PC-9 (cell line): ENCODE measurements at regions not wholly inside any gene's neighbourhood (a gene's known extent, or its start where the extent isn't known, plus 50 kb on each side); places are given as distances from the start of the nearest gene placed in this dataset.

Experiments
- BruUV-seq: library from RNA; stranded (reverse); fragments of 400-500 nt; replicated peaks from 2 replicates; lab custom pipeline; 2021; lab: Mats Ljungman, UMichigan
- CTCF ChIA-PET: fragments of 300-600 bp; sonication (Branson Sonifier 250); formaldehyde crosslinking; loops from one replicate; lab custom pipeline; 2022; ENCODE audit warnings: antibody characterized with exemption; lab: Charles Lee
- POLR2A ChIA-PET: fragments of 300-600 bp; sonication (Branson Sonifier 250); formaldehyde crosslinking; loops from one replicate; lab custom pipeline; 2022; ENCODE audit warnings: antibody characterized with exemption; ENCODE audit not compliant: unreplicated experiment; lab: Charles Lee
- DNase-seq, 2 experiments: peaks; one replicate each; pipeline versions ENCODE4 v3.0.0 to v3.0.0-alpha.2; 2015 to 2022; ENCODE audit warnings: mixed read lengths in 1 of 2
- H2AFZ ChIP-seq: fragments of 200-600 bp; sonication (generic); 2 replicates; pipeline ENCODE4 v1.8.1; 2017; ENCODE audit warnings: antibody characterized with exemption
- H3F3A ChIP-seq: fragments of 200-600 bp; sonication (generic); 2 replicates; pipeline ENCODE4 v1.8.1; 2017; ENCODE audit warnings: antibody characterized with exemption, mild to moderate bottlenecking, low read depth; ENCODE audit not compliant: insufficient read depth
- H3K27ac ChIP-seq: fragments of 200-600 bp; sonication (generic); 2 replicates; pipeline ENCODE4 v1.6.1; 2016; ENCODE audit warnings: mixed run types
- H3K27me3 ChIP-seq: fragments of 200-600 bp; sonication (generic); 2 replicates; pipeline ENCODE4 v1.6.1; 2016; ENCODE audit warnings: low read depth, mixed run types; ENCODE audit not compliant: insufficient read depth
- H3K36me3 ChIP-seq: fragments of 200-600 bp; sonication (generic); 2 replicates; pipeline ENCODE4 v1.6.1; 2016; ENCODE audit warnings: low read depth, mixed run types
- H3K4me1 ChIP-seq: fragments of 200-600 bp; sonication (generic); replicated peaks from 2 replicates; pipeline ENCODE4 v1.6.1; 2016; ENCODE audit warnings: mixed run types; ENCODE audit not compliant: insufficient read depth
- H3K4me2 ChIP-seq: fragments of 200-600 bp; sonication (generic); 2 replicates; pipeline ENCODE4 v1.6.1; 2017; ENCODE audit warnings: mixed run types
- H3K4me3 ChIP-seq: fragments of 200-600 bp; sonication (generic); 2 replicates; pipeline ENCODE4 v1.6.1; 2016; ENCODE audit warnings: mixed run types
- H3K79me2 ChIP-seq: fragments of 200-600 bp; sonication (generic); 2 replicates; pipeline ENCODE4 v1.6.1; 2017; ENCODE audit warnings: low read depth, mixed run types
- H3K9me2 ChIP-seq: fragments of 200-600 bp; sonication (generic); 2 replicates; pipeline ENCODE4 v1.8.1; 2017; ENCODE audit warnings: mild to moderate bottlenecking; ENCODE audit not compliant: insufficient read depth
- H3K9me3 ChIP-seq: fragments of 200-600 bp; sonication (generic); 2 replicates; pipeline ENCODE4 v1.8.1; 2016; ENCODE audit warnings: low read depth; ENCODE audit not compliant: insufficient read depth
- H4K20me1 ChIP-seq: fragments of 200-600 bp; sonication (generic); 2 replicates; pipeline ENCODE4 v1.8.1; 2017; ENCODE audit not compliant: insufficient read depth
- EZH2 ChIP-seq: fragments of 200-600 bp; sonication (generic); IDR thresholded peaks from 2 replicates; pipeline ENCODE4 v1.8.0; 2017; ENCODE audit warnings: antibody characterized with exemption, low read depth
- intact Hi-C: fragments of 100-400 bp; cut with micrococcal nuclease; formaldehyde crosslinking; loops from one replicate; pipeline ENCODE4 v1.10.0; 2022; ENCODE audit not compliant: unreplicated experiment
- TF ChIP-seq, protein P1 (sequence below): fragments of 200-600 bp; sonication (generic); conservative IDR thresholded peaks from 2 replicates; pipeline ENCODE4 v1.6.1; 2017; ENCODE audit warnings: mixed run types, antibody characterized with exemption, mild to moderate bottlenecking, moderate library complexity

DNA sequence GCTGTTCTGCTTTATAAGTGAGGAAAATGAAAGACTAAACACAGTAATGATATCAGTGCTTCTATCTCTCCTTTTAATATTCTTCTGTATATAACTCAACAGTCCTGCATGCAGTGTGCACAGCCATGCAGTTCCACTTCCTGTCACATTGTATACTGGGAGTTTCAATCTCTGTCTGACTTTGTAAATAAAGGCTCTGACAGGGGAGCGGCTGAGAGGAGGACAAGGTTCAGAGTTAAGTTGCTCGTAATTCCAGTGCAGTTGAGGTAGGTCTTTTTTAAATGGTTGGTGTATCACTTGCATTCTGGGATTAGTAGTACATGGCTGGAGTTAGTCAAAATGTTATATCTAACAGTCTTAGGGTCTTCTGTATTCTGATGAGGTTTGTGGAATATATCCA, 264.5 kb downstream of the OLFM3 start:
- no peaks in the 10 kb centered on the region for H3F3A ChIP-seq
- ChIA-PET POLR2A (no interaction called here), CTCF (no interaction called here)
- H3K4me3 ChIP-seq, result no peak overlapping the region
- BruUV-seq, result no TSS peak
- H3K36me3 ChIP-seq, result no peaks in the 10 kb centered on the region
- no peaks in the 10 kb centered on the region for H4K20me1 ChIP-seq
- no peaks in the 10 kb centered on the region for H3K27me3 ChIP-seq
- no peaks in the 10 kb centered on the region for H3K9me3 ChIP-seq
- DNase-seq, result no peak
- intact Hi-C loops, result no loop called here
- no peak overlapping the region for H2AFZ ChIP-seq
- H3K9me2 ChIP-seq, result no peaks in the 10 kb centered on the region
- no peaks in the 10 kb centered on the region for H3K79me2 ChIP-seq
- TF ChIP-seq, protein P1, sequence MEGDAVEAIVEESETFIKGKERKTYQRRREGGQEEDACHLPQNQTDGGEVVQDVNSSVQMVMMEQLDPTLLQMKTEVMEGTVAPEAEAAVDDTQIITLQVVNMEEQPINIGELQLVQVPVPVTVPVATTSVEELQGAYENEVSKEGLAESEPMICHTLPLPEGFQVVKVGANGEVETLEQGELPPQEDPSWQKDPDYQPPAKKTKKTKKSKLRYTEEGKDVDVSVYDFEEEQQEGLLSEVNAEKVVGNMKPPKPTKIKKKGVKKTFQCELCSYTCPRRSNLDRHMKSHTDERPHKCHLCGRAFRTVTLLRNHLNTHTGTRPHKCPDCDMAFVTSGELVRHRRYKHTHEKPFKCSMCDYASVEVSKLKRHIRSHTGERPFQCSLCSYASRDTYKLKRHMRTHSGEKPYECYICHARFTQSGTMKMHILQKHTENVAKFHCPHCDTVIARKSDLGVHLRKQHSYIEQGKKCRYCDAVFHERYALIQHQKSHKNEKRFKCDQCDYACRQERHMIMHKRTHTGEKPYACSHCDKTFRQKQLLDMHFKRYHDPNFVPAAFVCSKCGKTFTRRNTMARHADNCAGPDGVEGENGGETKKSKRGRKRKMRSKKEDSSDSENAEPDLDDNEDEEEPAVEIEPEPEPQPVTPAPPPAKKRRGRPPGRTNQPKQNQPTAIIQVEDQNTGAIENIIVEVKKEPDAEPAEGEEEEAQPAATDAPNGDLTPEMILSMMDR, result no peak
- TF ChIP-seq EZH2, result no peak
- H3K4me1 ChIP-seq, result no peaks in the 10 kb centered on the region
- no peak overlapping the region for H3K27ac ChIP-seq
- H3K4me2 ChIP-seq, result no peak overlapping the region

DNA sequence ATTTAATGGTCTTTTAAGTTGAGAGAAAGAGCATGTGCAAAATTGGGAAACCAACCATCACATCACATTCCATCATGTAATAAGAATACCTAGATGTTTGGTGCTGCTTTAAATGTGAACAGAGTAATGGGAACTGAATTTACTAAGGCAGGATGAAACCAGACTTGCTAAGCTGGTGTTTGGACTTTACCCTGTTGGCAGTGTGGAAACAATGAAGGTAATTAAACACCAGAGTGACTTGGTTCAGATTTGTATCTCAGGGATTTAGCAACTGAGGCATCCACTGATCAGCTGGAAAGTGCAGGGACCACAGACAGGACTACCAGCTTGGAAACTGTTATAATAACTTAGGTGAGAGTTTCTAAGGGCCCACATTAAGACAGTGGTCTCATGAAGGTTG, 263.4 kb downstream of the OLFM3 start:
- Histone ChIP-seq H3K27ac (no peak overlapping the region), H3K4me2 (no peak overlapping the region), H3K9me3 (no peaks in the 10 kb centered on the region), H4K20me1 (no peaks in the 10 kb centered on the region), H3K4me3 (no peak overlapping the region), H3F3A (no peaks in the 10 kb centered on the region), H3K79me2 (no peaks in the 10 kb centered on the region), H3K27me3 (no peaks in the 10 kb centered on the region), H3K4me1 (no peaks in the 10 kb centered on the region; the same call in 1 of the 2 replicates), H2AFZ (0 out of 2 replicates have a peak overlapping the region, but pooled peaks have one; percentile 7), H3K36me3 (no peaks in the 10 kb centered on the region), H3K9me2 (no peaks in the 10 kb centered on the region)
- intact Hi-C loops, result no loop called here
- BruUV-seq, result no TSS peak
- CTCF ChIA-PET, result no interaction called here
- TF ChIP-seq, protein P1, result no peak
- TF ChIP-seq EZH2, result no peak
- POLR2A ChIA-PET, result no interaction called here
- DNase-seq, result no peak

GRCh38 chr1:101738475-101738874, 258.3 kb downstream of the OLFM3 start:
- Histone ChIP-seq H2AFZ (no peak overlapping the region), H3K9me2 (no peaks in the 10 kb centered on the region), H3K9me3 (no peaks in the 10 kb centered on the region), H3K79me2 (no peaks in the 10 kb centered on the region), H3F3A (no peaks in the 10 kb centered on the region), H3K4me3 (no peak overlapping the region), H3K27ac (no peak overlapping the region), H3K4me2 (no peak overlapping the region), H3K4me1 (peaks cover 26% of the 10 kb centered on the region), H4K20me1 (no peaks in the 10 kb centered on the region), H3K27me3 (no peaks in the 10 kb centered on the region), H3K36me3 (no peaks in the 10 kb centered on the region)
- ChIA-PET CTCF (no interaction called here), POLR2A (no interaction called here)
- TF ChIP-seq, protein P1, result no peak
- no peak for TF ChIP-seq EZH2
- no TSS peak for BruUV-seq
- DNase-seq, result peak in 1 of 2 experiments; percentile 43
- intact Hi-C loops, result no loop called here
